ENCODE measurements at regions not wholly inside any gene's neighbourhood (a gene's known extent, or its start where the extent isn't known, plus 50 kb on each side); places are given as distances from the start of the nearest gene placed in this dataset.

GRCh38 chr6:126913651-126914050 is 204.8 kb upstream of the RSPO3 start:
- H3K27ac ChIP-seq (ENCODE audit: low read depth, low read length) = peak overlapping the region; percentile 10
- H3K4me2 ChIP-seq (ENCODE audit: low read length) = no peak overlapping the region
- no peak overlapping the region for H2AK5ac ChIP-seq (ENCODE audit: low read length)
- no peaks in the 10 kb centered on the region for H3K79me2 ChIP-seq (ENCODE audit: control insufficient read depth, insufficient read depth, low read length, poor library complexity)
- no peak overlapping the region for H2BK5ac ChIP-seq (ENCODE audit: low read depth, low read length, poor library complexity)
- H3K27me3 ChIP-seq (ENCODE audit: insufficient read depth, low read length) = no peaks in the 10 kb centered on the region
- H2BK12ac ChIP-seq (ENCODE audit: low read length) = no peak overlapping the region
- no peaks in the 10 kb centered on the region for H3K36me3 ChIP-seq (ENCODE audit: control insufficient read depth in 1 of 2, insufficient read depth in 2 of 2, low read length in 2 of 2)
- no peak overlapping the region for H3K9ac ChIP-seq (ENCODE audit: low read length)
- H3K4me3 ChIP-seq (ENCODE audit: low read depth, low read length) = no peak overlapping the region
- H3K4me1 ChIP-seq (ENCODE audit: control insufficient read depth in 1 of 2, insufficient read depth in 2 of 2, low read length in 2 of 2) = no peaks in the 10 kb centered on the region
- no peak overlapping the region for H3K18ac ChIP-seq (ENCODE audit: low read length)
- no peak overlapping the region for H3K14ac ChIP-seq (ENCODE audit: low read length)
- no peak overlapping the region for H4K91ac ChIP-seq (ENCODE audit: low read depth, low read length)
- no CpG with 5 or more reads among the region's 1 CpG for WGBS (ENCODE audit: extremely low coverage, insufficient coverage, insufficient read length)
- H3K79me1 ChIP-seq (ENCODE audit: low read length) = peaks cover 5% of the 10 kb centered on the region
- no peaks in the 10 kb centered on the region for H3K9me3 ChIP-seq (ENCODE audit: insufficient read depth, low read depth, low read length)
- no peak overlapping the region for H2AFZ ChIP-seq (ENCODE audit: insufficient read depth, low read length, poor library complexity)
- no peak overlapping the region for H4K8ac ChIP-seq (ENCODE audit: low read depth, low read length)
- no peak overlapping the region for H2BK120ac ChIP-seq (ENCODE audit: insufficient read depth, low read length, poor library complexity)
- DNase-seq = no peak
- no peak overlapping the region for H4K12ac ChIP-seq (ENCODE audit: low read depth, low read length)
- H3K4ac ChIP-seq (ENCODE audit: low read depth, low read length) = no peak overlapping the region
- H3K23ac ChIP-seq (ENCODE audit: low read length) = no peak overlapping the region

DNA sequence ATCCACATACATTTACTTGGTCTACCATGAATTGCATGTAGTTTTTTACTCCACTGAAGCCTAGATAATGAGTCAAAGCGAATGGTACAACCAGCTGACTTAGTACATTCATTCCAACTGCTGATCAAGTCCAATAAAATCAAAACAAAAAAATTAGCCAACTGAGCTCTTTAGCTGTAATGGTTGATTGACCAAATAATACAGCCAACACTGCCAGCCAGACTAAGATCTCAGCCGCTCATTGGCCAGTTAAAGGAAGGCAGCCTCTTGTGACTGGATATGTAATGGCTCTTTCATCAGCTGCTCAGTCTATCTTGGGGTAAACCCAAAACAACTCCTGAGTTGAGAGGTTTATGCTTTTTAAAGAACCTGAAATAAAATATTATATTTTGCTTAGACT is 204.3 kb upstream of the RSPO3 start:
- no peaks in the 10 kb centered on the region for H3K9me3 ChIP-seq (ENCODE audit: insufficient read depth, low read depth, low read length)
- H3K79me1 ChIP-seq (ENCODE audit: low read length) = peaks cover 5% of the 10 kb centered on the region
- no peak overlapping the region for H2BK12ac ChIP-seq (ENCODE audit: low read length)
- H3K14ac ChIP-seq (ENCODE audit: low read length) = peak overlapping the region; percentile 53
- peak overlapping the region; percentile 55 for H4K91ac ChIP-seq (ENCODE audit: low read depth, low read length)
- no peak overlapping the region for H2AK5ac ChIP-seq (ENCODE audit: low read length)
- H2BK120ac ChIP-seq (ENCODE audit: insufficient read depth, low read length, poor library complexity) = no peak overlapping the region
- H3K27me3 ChIP-seq (ENCODE audit: insufficient read depth, low read length) = no peaks in the 10 kb centered on the region
- no peak overlapping the region for H3K18ac ChIP-seq (ENCODE audit: low read length)
- no peaks in the 10 kb centered on the region for H3K79me2 ChIP-seq (ENCODE audit: control insufficient read depth, insufficient read depth, low read length, poor library complexity)
- no peak overlapping the region for H2AFZ ChIP-seq (ENCODE audit: insufficient read depth, low read length, poor library complexity)
- no peak overlapping the region for H3K4me2 ChIP-seq (ENCODE audit: low read length)
- H3K4ac ChIP-seq (ENCODE audit: low read depth, low read length) = no peak overlapping the region
- no peak overlapping the region for H3K4me3 ChIP-seq (ENCODE audit: low read depth, low read length)
- no CpG with 5 or more reads among the region's 2 CpGs for WGBS (ENCODE audit: extremely low coverage, insufficient coverage, insufficient read length)
- peak overlapping the region; percentile 36 for H2BK5ac ChIP-seq (ENCODE audit: low read depth, low read length, poor library complexity)
- H3K9ac ChIP-seq (ENCODE audit: low read length) = no peak overlapping the region
- H3K27ac ChIP-seq (ENCODE audit: low read depth, low read length) = no peak overlapping the region
- no peak for DNase-seq
- no peaks in the 10 kb centered on the region for H3K4me1 ChIP-seq (ENCODE audit: control insufficient read depth in 1 of 2, insufficient read depth in 2 of 2, low read length in 2 of 2)
- H4K12ac ChIP-seq (ENCODE audit: low read depth, low read length) = no peak overlapping the region
- no peaks in the 10 kb centered on the region for H3K36me3 ChIP-seq (ENCODE audit: control insufficient read depth in 1 of 2, insufficient read depth in 2 of 2, low read length in 2 of 2)
- H3K23ac ChIP-seq (ENCODE audit: low read length) = no peak overlapping the region
- H4K8ac ChIP-seq (ENCODE audit: low read depth, low read length) = no peak overlapping the region

DNA sequence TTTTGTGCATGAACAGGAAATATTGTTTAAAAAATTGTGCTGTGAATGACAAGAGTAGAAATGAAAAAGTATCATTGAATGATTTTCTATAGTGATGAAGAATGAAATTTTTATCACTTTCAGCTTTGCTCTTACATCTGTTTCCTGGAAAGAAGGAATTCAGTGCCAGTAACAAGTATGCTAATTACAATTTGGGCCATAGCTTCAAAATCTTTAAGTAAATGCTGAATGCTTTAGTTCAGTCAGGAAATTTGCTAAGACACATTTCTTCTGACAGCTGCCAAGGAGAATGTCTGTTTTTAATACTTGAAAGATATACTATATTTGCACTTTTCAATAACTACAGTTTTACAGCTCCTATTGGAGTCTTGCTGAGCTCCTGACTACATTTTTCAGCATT is 203.7 kb upstream of the RSPO3 start:
- Histone ChIP-seq H4K12ac (ENCODE audit: low read depth, low read length) (no peak overlapping the region), H2AFZ (ENCODE audit: insufficient read depth, low read length, poor library complexity) (no peak overlapping the region), H3K27me3 (ENCODE audit: insufficient read depth, low read length) (no peaks in the 10 kb centered on the region), H2BK12ac (ENCODE audit: low read length) (no peak overlapping the region), H3K9me3 (ENCODE audit: insufficient read depth, low read depth, low read length) (no peaks in the 10 kb centered on the region), H3K27ac (ENCODE audit: low read depth, low read length) (no peak overlapping the region), H3K23ac (ENCODE audit: low read length) (no peak overlapping the region), H3K79me2 (ENCODE audit: control insufficient read depth, insufficient read depth, low read length, poor library complexity) (no peaks in the 10 kb centered on the region), H3K4ac (ENCODE audit: low read depth, low read length) (no peak overlapping the region), H4K8ac (ENCODE audit: low read depth, low read length) (no peak overlapping the region), H3K36me3 (ENCODE audit: control insufficient read depth in 1 of 2, insufficient read depth in 2 of 2, low read length in 2 of 2) (no peaks in the 10 kb centered on the region), H2BK120ac (ENCODE audit: insufficient read depth, low read length, poor library complexity) (no peak overlapping the region), H3K9ac (ENCODE audit: low read length) (no peak overlapping the region), H2BK5ac (ENCODE audit: low read depth, low read length, poor library complexity) (no peak overlapping the region), H3K4me1 (ENCODE audit: control insufficient read depth in 1 of 2, insufficient read depth in 2 of 2, low read length in 2 of 2) (no peaks in the 10 kb centered on the region), H3K18ac (ENCODE audit: low read length) (no peak overlapping the region), H4K91ac (ENCODE audit: low read depth, low read length) (no peak overlapping the region), H3K4me3 (ENCODE audit: low read depth, low read length) (no peak overlapping the region), H3K79me1 (ENCODE audit: low read length) (peaks cover 5% of the 10 kb centered on the region), H3K14ac (ENCODE audit: low read length) (no peak overlapping the region), H2AK5ac (ENCODE audit: low read length) (no peak overlapping the region), H3K4me2 (ENCODE audit: low read length) (no peak overlapping the region)
- no peak for DNase-seq

DNA sequence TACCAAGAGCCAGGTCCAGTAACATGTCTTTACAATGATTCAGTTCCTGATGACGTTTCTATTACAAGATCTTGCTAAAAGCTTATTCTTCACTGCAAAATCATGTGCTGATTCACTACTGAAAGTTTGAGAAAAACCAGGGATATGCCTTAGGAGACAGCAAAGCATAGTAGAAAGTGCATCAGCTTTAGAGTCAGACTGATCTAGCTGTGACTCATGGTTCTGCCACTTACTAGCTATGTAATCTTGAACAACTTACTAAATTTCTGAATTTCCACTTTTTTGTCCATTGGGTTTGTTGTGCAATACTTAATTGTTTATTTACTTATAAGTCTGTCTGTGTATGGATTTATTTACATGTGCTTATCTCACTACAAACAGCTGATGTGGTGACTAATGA is 198.5 kb upstream of the RSPO3 start:
- no peak overlapping the region for H3K9ac ChIP-seq (ENCODE audit: low read length)
- no peak overlapping the region for H3K23ac ChIP-seq (ENCODE audit: low read length)
- no peak overlapping the region for H3K4me3 ChIP-seq (ENCODE audit: low read depth, low read length)
- no peak overlapping the region for H2BK12ac ChIP-seq (ENCODE audit: low read length)
- H3K79me1 ChIP-seq (ENCODE audit: low read length) = peaks cover 5% of the 10 kb centered on the region
- no peak overlapping the region for H2BK120ac ChIP-seq (ENCODE audit: insufficient read depth, low read length, poor library complexity)
- H3K4me1 ChIP-seq (ENCODE audit: control insufficient read depth in 1 of 2, insufficient read depth in 2 of 2, low read length in 2 of 2) = peaks cover 0 to 2% of the 10 kb centered on the region in 2 experiments
- no peak overlapping the region for H3K14ac ChIP-seq (ENCODE audit: low read length)
- H3K9me3 ChIP-seq (ENCODE audit: insufficient read depth, low read depth, low read length) = no peaks in the 10 kb centered on the region
- no peak overlapping the region for H3K18ac ChIP-seq (ENCODE audit: low read length)
- H4K91ac ChIP-seq (ENCODE audit: low read depth, low read length) = no peak overlapping the region
- no peak overlapping the region for H4K12ac ChIP-seq (ENCODE audit: low read depth, low read length)
- no peak overlapping the region for H3K4ac ChIP-seq (ENCODE audit: low read depth, low read length)
- H2AFZ ChIP-seq (ENCODE audit: insufficient read depth, low read length, poor library complexity) = no peak overlapping the region
- no peak overlapping the region for H3K4me2 ChIP-seq (ENCODE audit: low read length)
- no CpG with 5 or more reads among the region's 1 CpG for WGBS (ENCODE audit: extremely low coverage, insufficient coverage, insufficient read length)
- H2BK5ac ChIP-seq (ENCODE audit: low read depth, low read length, poor library complexity) = no peak overlapping the region
- no peak overlapping the region for H4K8ac ChIP-seq (ENCODE audit: low read depth, low read length)
- H3K79me2 ChIP-seq (ENCODE audit: control insufficient read depth, insufficient read depth, low read length, poor library complexity) = no peaks in the 10 kb centered on the region
- no peak overlapping the region for H2AK5ac ChIP-seq (ENCODE audit: low read length)
- peak; percentile 35 to 53 for DNase-seq
- H3K27me3 ChIP-seq (ENCODE audit: insufficient read depth, low read length) = no peaks in the 10 kb centered on the region
- H3K27ac ChIP-seq (ENCODE audit: low read depth, low read length) = peak overlapping the region; percentile 83
- no peaks in the 10 kb centered on the region for H3K36me3 ChIP-seq (ENCODE audit: control insufficient read depth in 1 of 2, insufficient read depth in 2 of 2, low read length in 2 of 2)

Data from trophoblast cell (in vitro differentiated cells and primary cell).